ENCODE measurements at regions not wholly inside any gene's neighbourhood (a gene's known extent, or its start where the extent isn't known, plus 50 kb on each side); places are given as distances from the start of the nearest gene placed in this dataset.
"Not testable (repeated sequence)": the region's sequence is repeated elsewhere in the genome, so short reads cannot be mapped to it uniquely, and the experiment has no call there.

GRCh38 chrX:25442499-25442898 lies 426.7 kb upstream of the ARX start:
- no peak for DNase-seq (ENCODE audit: low read depth)

GRCh38 chrX:25433307-25433706 lies 417.5 kb upstream of the ARX start:
- DNase-seq (ENCODE audit: low read depth): no peak

- no peak for DNase-seq (ENCODE audit: low read depth)
Observed at GRCh38 chrX:25432396-25432795, 416.6 kb upstream of the ARX start.

GRCh38 chrX:25427873-25428555 lies 412.2 kb upstream of the ARX start:
- DNase-seq (ENCODE audit: low read depth): no peak

GRCh38 chrX:25404163-25404562 lies 388.4 kb upstream of the ARX start:
- not testable (repeated sequence) for DNase-seq (ENCODE audit: low read depth)

GRCh38 chrX:25389266-25389665 lies 373.5 kb upstream of the ARX start:
- DNase-seq (ENCODE audit: low read depth): no peak

- DNase-seq (ENCODE audit: low read depth): no peak
Observed at GRCh38 chrX:25383196-25383595, 367.4 kb upstream of the ARX start.

GRCh38 chrX:25356456-25356855 lies 340.7 kb upstream of the ARX start:
- no peak for DNase-seq (ENCODE audit: low read depth)

GRCh38 chrX:25344161-25344936 lies 328.6 kb upstream of the ARX start:
- no peak for DNase-seq (ENCODE audit: low read depth)

- DNase-seq (ENCODE audit: low read depth): no peak
Observed at GRCh38 chrX:25343060-25343459, 327.3 kb upstream of the ARX start.

GRCh38 chrX:25337841-25338240 lies 322.1 kb upstream of the ARX start:
- DNase-seq (ENCODE audit: low read depth): no peak

GRCh38 chrX:25300994-25301393 lies 285.2 kb upstream of the ARX start:
- no peak for DNase-seq (ENCODE audit: low read depth)

GRCh38 chrX:25296850-25297249 lies 281.1 kb upstream of the ARX start:
- DNase-seq (ENCODE audit: low read depth): no peak

GRCh38 chrX:25295466-25295865 lies 279.7 kb upstream of the ARX start:
- DNase-seq (ENCODE audit: low read depth): no peak

- no peak for DNase-seq (ENCODE audit: low read depth)
Observed at GRCh38 chrX:25290132-25290531, 274.4 kb upstream of the ARX start.

- DNase-seq (ENCODE audit: low read depth): no peak
Observed at GRCh38 chrX:25288676-25289075, 272.9 kb upstream of the ARX start.

GRCh38 chrX:25287521-25287920 lies 271.8 kb upstream of the ARX start:
- DNase-seq (ENCODE audit: low read depth): no peak

GRCh38 chrX:25285598-25285997 lies 269.8 kb upstream of the ARX start:
- DNase-seq (ENCODE audit: low read depth): no peak

GRCh38 chrX:25279510-25279909 lies 263.7 kb upstream of the ARX start:
- no peak for DNase-seq (ENCODE audit: low read depth)

GRCh38 chrX:25278341-25278740 lies 262.6 kb upstream of the ARX start:
- DNase-seq (ENCODE audit: low read depth): no peak

GRCh38 chrX:25277574-25277973 lies 261.8 kb upstream of the ARX start:
- DNase-seq (ENCODE audit: low read depth): no peak

- no peak for DNase-seq (ENCODE audit: low read depth)
Observed at GRCh38 chrX:25275159-25275558, 259.4 kb upstream of the ARX start.

GRCh38 chrX:25241461-25241860 lies 225.7 kb upstream of the ARX start:
- no peak for DNase-seq (ENCODE audit: low read depth)

GRCh38 chrX:25226151-25226550 lies 210.4 kb upstream of the ARX start:
- no peak for DNase-seq (ENCODE audit: low read depth)

Data from T-helper 22 cell (primary cell).